Esophagus muscularis mucosa (tissue), 3 donors: ENCODE measurements at regions not wholly inside any gene's neighbourhood (a gene's known extent, or its start where the extent isn't known, plus 50 kb on each side); places are given as distances from the start of the nearest gene placed in this dataset.
"Not testable (repeated sequence)": the region's sequence is repeated elsewhere in the genome, so short reads cannot be mapped to it uniquely, and the experiment has no call there.

ENCODE experiments used
- POLR2A ChIP-seq: fragments of 450-650 bp; IDR thresholded peaks from one replicate; pipeline ENCODE4 v1.6.1; 2017; ENCODE audit warnings: antibody characterized with exemption, moderate library complexity, mild to moderate bottlenecking, low read depth
- POLR2AphosphoS5 ChIP-seq, 2 donors: sonication (generic); formaldehyde crosslinking; IDR thresholded peaks; one replicate each; pipeline ENCODE4 v1.6.1; 2017; ENCODE audit warnings: antibody characterized with exemption in 2 of 2
- TF ChIP-seq, protein P1 (sequence below), 3 experiments: fragments of 200-600 bp in 2 of 3; fragments of 450-650 bp in 1 of 3; sonication (generic) in 2 of 3; IDR thresholded peaks; one replicate each; pipeline ENCODE4 v1.5.1; 2017 to 2019; ENCODE audit warnings: antibody characterized with exemption in 3 of 3, mild to moderate bottlenecking in 2 of 3, moderate library complexity in 1 of 3

DNA sequence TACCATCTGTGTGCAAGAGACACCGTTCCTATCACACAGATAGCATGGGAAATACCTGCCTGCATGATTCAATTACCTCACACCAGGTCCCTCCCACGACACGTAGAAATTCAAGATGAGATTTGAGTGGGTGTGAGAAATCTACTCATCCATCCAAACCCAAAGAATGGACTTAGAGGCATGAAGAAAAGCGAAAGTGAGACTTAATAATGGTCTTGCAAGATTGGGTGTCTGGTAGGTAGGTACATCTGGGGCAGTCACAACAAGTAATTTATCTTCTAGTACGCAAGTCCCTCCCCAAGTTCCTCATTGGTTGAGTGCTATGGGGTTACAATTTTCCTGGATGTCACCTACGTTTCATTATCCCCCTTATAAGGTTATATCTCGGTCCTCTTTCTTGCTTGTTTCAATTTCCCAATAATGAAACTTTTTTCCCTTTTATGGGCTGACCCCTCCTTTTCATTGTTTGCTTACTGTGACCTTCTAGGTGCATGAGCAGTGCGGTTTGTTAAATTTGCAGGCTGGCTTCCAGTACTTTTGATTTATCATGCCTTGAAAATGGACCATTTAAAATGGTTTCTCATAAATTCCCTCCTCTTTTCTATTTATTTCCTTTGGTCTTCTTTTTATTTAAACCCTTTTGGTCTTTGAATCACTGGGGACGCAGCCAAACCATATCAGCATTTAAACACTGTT is 63.1 kb upstream of the ZNF658 start:
- TF ChIP-seq, protein P1, sequence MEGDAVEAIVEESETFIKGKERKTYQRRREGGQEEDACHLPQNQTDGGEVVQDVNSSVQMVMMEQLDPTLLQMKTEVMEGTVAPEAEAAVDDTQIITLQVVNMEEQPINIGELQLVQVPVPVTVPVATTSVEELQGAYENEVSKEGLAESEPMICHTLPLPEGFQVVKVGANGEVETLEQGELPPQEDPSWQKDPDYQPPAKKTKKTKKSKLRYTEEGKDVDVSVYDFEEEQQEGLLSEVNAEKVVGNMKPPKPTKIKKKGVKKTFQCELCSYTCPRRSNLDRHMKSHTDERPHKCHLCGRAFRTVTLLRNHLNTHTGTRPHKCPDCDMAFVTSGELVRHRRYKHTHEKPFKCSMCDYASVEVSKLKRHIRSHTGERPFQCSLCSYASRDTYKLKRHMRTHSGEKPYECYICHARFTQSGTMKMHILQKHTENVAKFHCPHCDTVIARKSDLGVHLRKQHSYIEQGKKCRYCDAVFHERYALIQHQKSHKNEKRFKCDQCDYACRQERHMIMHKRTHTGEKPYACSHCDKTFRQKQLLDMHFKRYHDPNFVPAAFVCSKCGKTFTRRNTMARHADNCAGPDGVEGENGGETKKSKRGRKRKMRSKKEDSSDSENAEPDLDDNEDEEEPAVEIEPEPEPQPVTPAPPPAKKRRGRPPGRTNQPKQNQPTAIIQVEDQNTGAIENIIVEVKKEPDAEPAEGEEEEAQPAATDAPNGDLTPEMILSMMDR (IDR thresholded peaks at IDR 0.05), result not testable (repeated sequence)
- TF ChIP-seq POLR2A; POLR2AphosphoS5 (IDR thresholded peaks at IDR 0.05): not testable (repeated sequence)
